ENCODE measurements at regions not wholly inside any gene's neighbourhood (a gene's known extent, or its start where the extent isn't known, plus 50 kb on each side); places are given as distances from the start of the nearest gene placed in this dataset.

DNA sequence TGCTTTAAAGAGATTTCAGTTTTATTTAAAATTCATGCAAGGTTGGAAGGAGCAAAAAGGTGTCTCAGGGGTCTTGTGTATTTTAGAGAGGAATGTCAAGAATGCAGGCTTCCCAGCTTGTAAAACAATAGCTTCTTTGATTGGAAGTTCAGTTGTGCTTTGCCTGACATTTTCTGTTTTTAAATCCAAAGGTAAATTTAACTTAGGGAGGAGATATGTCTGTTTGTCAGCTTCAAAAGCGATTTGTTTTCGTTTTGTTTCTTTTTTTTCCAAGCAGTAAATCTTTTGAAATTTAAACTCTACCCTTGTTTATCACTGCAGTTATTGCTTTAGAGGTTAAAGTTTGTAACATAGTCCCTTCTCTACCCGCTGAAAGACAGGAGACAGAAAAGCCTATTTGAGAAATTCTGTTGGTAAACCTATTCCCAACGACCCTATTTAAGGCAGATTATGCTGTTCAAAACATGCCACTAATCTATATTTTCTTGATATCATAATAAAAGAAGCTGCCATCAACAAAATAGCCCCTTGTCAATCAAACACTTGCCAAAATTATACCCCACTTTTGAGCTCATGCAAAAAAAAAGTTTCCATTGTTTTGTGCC is 639.6 kb downstream of the IRS1 start:
- H3K27ac ChIP-seq: no peak overlapping the region
- DNase-seq (ENCODE audit: low spot score in 2 of 2): no peak
- 38% methylated on average over 4 of the region's 4 CpGs for WGBS

DNA sequence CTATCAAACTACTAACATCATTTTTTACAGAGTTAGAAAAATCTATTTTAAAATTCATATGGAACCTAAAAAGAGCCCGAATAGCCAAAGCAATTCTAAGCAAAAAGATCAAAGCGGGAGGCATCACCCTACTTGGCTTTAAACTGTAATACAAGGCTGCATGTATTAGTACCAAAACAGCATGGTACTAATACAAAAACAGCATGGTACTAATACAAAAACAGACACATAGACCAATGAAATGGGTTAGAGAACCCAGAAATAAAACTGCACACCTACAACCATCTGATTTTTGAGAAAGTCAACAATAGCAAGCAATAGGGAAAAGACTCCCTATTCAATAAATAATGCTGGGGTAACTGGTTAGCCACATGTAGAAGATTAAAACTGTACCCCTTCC is 640.7 kb downstream of the IRS1 start:
- Histone ChIP-seq H3K36me3 (no peaks in the 10 kb centered on the region), H3K27me3 (no peaks in the 10 kb centered on the region), H3K4me1 (no peaks in the 10 kb centered on the region), H3K27ac (no peak overlapping the region), H3K9me3 (no peaks in the 10 kb centered on the region), H3K4me3 (no peak overlapping the region)
- TF ChIP-seq, protein P1, sequence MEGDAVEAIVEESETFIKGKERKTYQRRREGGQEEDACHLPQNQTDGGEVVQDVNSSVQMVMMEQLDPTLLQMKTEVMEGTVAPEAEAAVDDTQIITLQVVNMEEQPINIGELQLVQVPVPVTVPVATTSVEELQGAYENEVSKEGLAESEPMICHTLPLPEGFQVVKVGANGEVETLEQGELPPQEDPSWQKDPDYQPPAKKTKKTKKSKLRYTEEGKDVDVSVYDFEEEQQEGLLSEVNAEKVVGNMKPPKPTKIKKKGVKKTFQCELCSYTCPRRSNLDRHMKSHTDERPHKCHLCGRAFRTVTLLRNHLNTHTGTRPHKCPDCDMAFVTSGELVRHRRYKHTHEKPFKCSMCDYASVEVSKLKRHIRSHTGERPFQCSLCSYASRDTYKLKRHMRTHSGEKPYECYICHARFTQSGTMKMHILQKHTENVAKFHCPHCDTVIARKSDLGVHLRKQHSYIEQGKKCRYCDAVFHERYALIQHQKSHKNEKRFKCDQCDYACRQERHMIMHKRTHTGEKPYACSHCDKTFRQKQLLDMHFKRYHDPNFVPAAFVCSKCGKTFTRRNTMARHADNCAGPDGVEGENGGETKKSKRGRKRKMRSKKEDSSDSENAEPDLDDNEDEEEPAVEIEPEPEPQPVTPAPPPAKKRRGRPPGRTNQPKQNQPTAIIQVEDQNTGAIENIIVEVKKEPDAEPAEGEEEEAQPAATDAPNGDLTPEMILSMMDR (IDR thresholded peaks at IDR 0.05): no peak
- TF ChIP-seq POLR2AphosphoS5 (IDR thresholded peaks at IDR 0.05): no peak
- no peak for TF ChIP-seq POLR2A (IDR thresholded peaks at IDR 0.05)
- TF ChIP-seq EP300 (IDR thresholded peaks at IDR 0.05): no peak
- no peak for DNase-seq (ENCODE audit: low spot score in 2 of 2)
- WGBS: 85% methylated on average over 2 of the region's 2 CpGs

More for the DNA sequence above, 639.6 kb downstream of the IRS1 start:
- Histone ChIP-seq H3K9me3 (no peaks in the 10 kb centered on the region), H3K27me3 (no peaks in the 10 kb centered on the region), H3K36me3 (no peaks in the 10 kb centered on the region), H3K4me3 (no peak overlapping the region), H3K4me1 (no peaks in the 10 kb centered on the region)
- no peak for TF ChIP-seq POLR2A (IDR thresholded peaks at IDR 0.05)
- no peak for TF ChIP-seq POLR2AphosphoS5 (IDR thresholded peaks at IDR 0.05)
- no peak for TF ChIP-seq EP300 (IDR thresholded peaks at IDR 0.05)
- TF ChIP-seq, protein P1 (IDR thresholded peaks at IDR 0.05): no peak

DNA sequence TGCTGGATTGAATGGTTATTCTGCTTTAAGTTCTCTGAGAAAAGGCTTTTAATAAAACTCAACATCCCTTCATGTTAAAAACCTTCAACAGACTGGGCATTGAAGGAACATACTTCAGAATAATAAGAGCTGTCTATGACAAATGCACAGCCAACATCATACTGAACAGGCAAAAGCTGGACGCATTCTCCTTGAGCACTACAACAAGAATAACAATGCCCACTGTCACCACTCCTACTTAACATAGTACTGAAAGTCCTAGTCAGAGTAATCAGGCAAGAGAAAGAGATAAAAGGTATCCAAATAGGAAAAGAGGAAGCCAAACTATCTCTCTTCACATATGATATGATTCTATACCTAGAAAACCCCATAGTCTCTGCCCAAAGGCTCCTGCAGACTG is 641.4 kb downstream of the IRS1 start:
- WGBS: 95% methylated on average over 1 of the region's 1 CpG
- H3K36me3 ChIP-seq: no peaks in the 10 kb centered on the region
- no peaks in the 10 kb centered on the region for H3K27me3 ChIP-seq
- no peak overlapping the region for H3K27ac ChIP-seq
- no peak for DNase-seq (ENCODE audit: low spot score in 2 of 2)
- no peaks in the 10 kb centered on the region for H3K9me3 ChIP-seq
- TF ChIP-seq POLR2A (IDR thresholded peaks at IDR 0.05): no peak
- no peak for TF ChIP-seq POLR2AphosphoS5 (IDR thresholded peaks at IDR 0.05)
- TF ChIP-seq EP300 (IDR thresholded peaks at IDR 0.05): no peak
- TF ChIP-seq, protein P1 (IDR thresholded peaks at IDR 0.05): no peak
- H3K4me3 ChIP-seq: no peak overlapping the region
- no peaks in the 10 kb centered on the region for H3K4me1 ChIP-seq

DNA sequence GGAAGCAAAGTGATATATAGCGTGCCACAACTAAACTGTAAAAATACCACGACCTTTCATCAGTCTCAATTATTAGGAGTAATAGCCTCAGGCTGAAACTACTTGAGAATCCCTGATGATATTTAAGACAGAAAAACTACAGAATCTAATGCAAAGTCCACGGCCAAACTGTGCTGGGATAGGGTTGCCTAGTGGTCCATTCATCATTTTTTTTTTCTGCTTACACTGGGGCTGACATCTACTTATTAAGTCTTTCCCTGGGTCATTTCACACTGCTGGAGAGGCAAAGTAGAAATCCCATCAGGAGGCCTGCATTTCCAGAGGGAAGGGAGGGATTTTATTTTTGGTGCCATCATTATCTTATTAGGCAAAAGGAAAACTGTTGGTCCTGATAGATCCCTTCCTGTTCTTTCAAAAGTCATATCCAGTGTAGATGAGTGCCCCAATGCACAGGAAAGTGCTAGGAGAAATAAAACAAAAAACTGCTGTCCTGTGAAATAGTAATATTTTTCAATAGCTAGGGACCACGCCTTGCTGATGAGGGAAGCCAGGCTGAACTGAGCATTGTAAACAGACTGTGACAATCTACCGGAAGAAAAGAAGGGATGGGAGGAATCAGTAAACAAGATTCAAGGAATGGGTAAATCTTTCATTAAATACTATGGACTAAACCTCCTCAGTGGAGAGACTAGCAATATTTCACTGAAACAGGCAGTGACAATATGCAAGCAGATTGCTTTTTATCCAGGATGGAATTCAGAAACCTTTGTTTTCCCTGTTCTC is 644.3 kb downstream of the IRS1 start:
- TF ChIP-seq, protein P1 (IDR thresholded peaks at IDR 0.05): no peak
- TF ChIP-seq EP300 (IDR thresholded peaks at IDR 0.05) (no peak), POLR2A (IDR thresholded peaks at IDR 0.05) (no peak), POLR2AphosphoS5 (IDR thresholded peaks at IDR 0.05) (no peak)
- Histone ChIP-seq H3K9me3 (no peaks in the 10 kb centered on the region), H3K4me3 (no peak overlapping the region), H3K27me3 (no peaks in the 10 kb centered on the region), H3K36me3 (no peaks in the 10 kb centered on the region), H3K4me1 (no peaks in the 10 kb centered on the region), H3K27ac (no peak overlapping the region)
- WGBS: 71% methylated on average over 5 of the region's 5 CpGs
- no peak for DNase-seq (ENCODE audit: low spot score in 2 of 2)

DNA sequence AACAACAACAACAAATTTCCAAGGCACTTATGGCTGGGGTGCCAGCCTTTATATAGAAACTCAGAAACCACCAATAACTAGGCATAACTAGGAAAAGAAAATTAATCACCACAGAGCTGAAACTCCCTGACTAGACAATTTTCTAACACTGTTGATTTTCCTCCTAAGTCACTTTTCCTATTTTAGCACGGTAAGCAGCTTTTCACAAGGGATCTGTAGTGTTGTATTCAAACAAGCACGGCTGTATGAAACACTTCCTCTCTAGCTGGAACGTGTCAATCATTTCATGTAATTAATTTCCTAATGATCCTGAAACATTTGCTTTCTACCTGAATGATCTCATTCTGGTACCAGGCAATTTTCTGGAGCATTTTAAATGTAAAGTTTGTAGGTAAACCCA is 645.0 kb downstream of the IRS1 start:
- no peak for TF ChIP-seq POLR2AphosphoS5 (IDR thresholded peaks at IDR 0.05)
- TF ChIP-seq POLR2A (IDR thresholded peaks at IDR 0.05): no peak
- TF ChIP-seq EP300 (IDR thresholded peaks at IDR 0.05): no peak
- TF ChIP-seq, protein P1 (IDR thresholded peaks at IDR 0.05): no peak
- Histone ChIP-seq H3K36me3 (no peaks in the 10 kb centered on the region), H3K4me3 (no peak overlapping the region), H3K27me3 (no peaks in the 10 kb centered on the region), H3K27ac (no peak overlapping the region), H3K4me1 (no peaks in the 10 kb centered on the region), H3K9me3 (no peaks in the 10 kb centered on the region)
- no peak for DNase-seq (ENCODE audit: low spot score in 2 of 2)
- WGBS: 38% methylated on average over 3 of the region's 3 CpGs
